Panc1 (cell line): ENCODE measurements at regions not wholly inside any gene's neighbourhood (a gene's known extent, or its start where the extent isn't known, plus 50 kb on each side); places are given as distances from the start of the nearest gene placed in this dataset.

Experiments
- ATAC-seq: fragments of 200-7000 bp; cut with Tn5 transposase; 2 replicates; pipeline ENCODE4 v1.9.1; 2020; ENCODE audit warnings: mild to moderate bottlenecking, moderate library complexity
- BruUV-seq: library from RNA; stranded (reverse); fragments of 400-500 nt; replicated peaks from 2 replicates; lab custom pipeline; 2021; lab: Mats Ljungman, UMichigan
- CTCF ChIA-PET: fragments of 300-600 bp; sonication (Branson Sonifier 250); formaldehyde crosslinking; loops from one replicate; lab custom pipeline; 2022; ENCODE audit warnings: antibody characterized with exemption; lab: Charles Lee
- POLR2A ChIA-PET: fragments of 300-600 bp; sonication (Branson Sonifier 250); formaldehyde crosslinking; loops from one replicate; lab custom pipeline; 2022; ENCODE audit warnings: antibody characterized with exemption; lab: Charles Lee
- DNase-seq: peaks from one replicate; pipeline ENCODE4 v3.0.0-alpha.2; 2010; ENCODE audit warnings: low read depth, low spot score
- H3K27ac ChIP-seq: 2 replicates; pipeline ENCODE4 v1.5.1; 2011; ENCODE audit warnings: mild to moderate bottlenecking, low read length, inconsistent platforms
- H3K27me3 ChIP-seq: fragments of 200-500 bp; sonication (Bioruptor generic); 2 replicates; pipeline ENCODE4 v1.6.0; 2014; ENCODE audit warnings: low read length, inconsistent platforms; ENCODE audit not compliant: control insufficient read depth, insufficient read depth
- H3K36me3 ChIP-seq: fragments of 200-500 bp; sonication (Bioruptor generic); 2 replicates; pipeline ENCODE4 v1.5.1; 2014; ENCODE audit warnings: inconsistent platforms, mild to moderate bottlenecking, low read length, moderate library complexity; ENCODE audit not compliant: control insufficient read depth, insufficient read depth
- H3K4me1 ChIP-seq: 2 replicates; pipeline ENCODE4 v1.5.1; 2011; ENCODE audit warnings: inconsistent platforms, mild to moderate bottlenecking, low read length, moderate library complexity; ENCODE audit not compliant: control insufficient read depth, insufficient read depth
- H3K4me3 ChIP-seq, 2 experiments: 2 replicates each; pipeline ENCODE4 v1.5.1; 2011 to 2012; ENCODE audit warnings: low read depth in 2 of 2, low read length in 2 of 2, mild to moderate bottlenecking in 2 of 2, inconsistent platforms in 1 of 2, moderate library complexity in 1 of 2
- H3K9me3 ChIP-seq: fragments of 200-500 bp; sonication (Bioruptor generic); 2 replicates; pipeline ENCODE4 v1.5.1; 2014; ENCODE audit warnings: low read depth, mild to moderate bottlenecking, inconsistent platforms, low read length, moderate library complexity; ENCODE audit not compliant: control insufficient read depth, insufficient read depth
- CTCF ChIP-seq: fragments of 450-650 bp; IDR thresholded peaks from 2 replicates; pipeline ENCODE4 v1.5.1; 2017; ENCODE audit warnings: mild to moderate bottlenecking
- POLR2AphosphoS5 ChIP-seq: IDR thresholded peaks from 2 replicates; pipeline ENCODE4 v1.6.1; 2012; ENCODE audit warnings: mild to moderate bottlenecking, low read depth, low read length, moderate library complexity
- SIN3A ChIP-seq: IDR thresholded peaks from 2 replicates; pipeline ENCODE4 v1.6.1; 2012; ENCODE audit warnings: low read depth, mild to moderate bottlenecking, low read length, moderate library complexity, borderline replicate concordance; ENCODE audit not compliant: insufficient read depth
- TCF7L2 ChIP-seq: IDR thresholded peaks from 2 replicates; pipeline ENCODE4 v1.6.1; 2011; ENCODE audit warnings: mild to moderate bottlenecking, low read depth, low read length, inconsistent platforms
- in situ Hi-C: cut with HindIII; loops from 2 replicates; pipeline ENCODE4 v1.10.0; 2016; ENCODE audit warnings: low sequenced_read_pairs, low pct_unique_long_range_greater_than_20kb
- intact Hi-C: fragments of 100-400 bp; cut with micrococcal nuclease; formaldehyde crosslinking; loops from one replicate; pipeline ENCODE4 v1.10.0; 2022; ENCODE audit not compliant: unreplicated experiment
- TF ChIP-seq, protein P1 (sequence below), 2 experiments: IDR thresholded peaks; 2 replicates each; pipeline ENCODE4 v1.6.1; 2011 to 2012; ENCODE audit warnings: low read depth in 2 of 2, control low read depth in 1 of 2, low read length in 1 of 2, mild to moderate bottlenecking in 1 of 2, moderate library complexity in 1 of 2; ENCODE audit not compliant: insufficient read depth in 1 of 2

- intact Hi-C loops (no loop called here), in situ Hi-C loops (no loop called here)
- H3K27me3 ChIP-seq, result no peaks in the 10 kb centered on the region
- H3K27ac ChIP-seq, result no peak overlapping the region
- H3K4me1 ChIP-seq, result no peaks in the 10 kb centered on the region
- ChIA-PET POLR2A (no interaction called here), CTCF (no interaction called here)
- no TSS peak for BruUV-seq
- no peaks in the 10 kb centered on the region for H3K9me3 ChIP-seq
- ATAC-seq (no peak), DNase-seq (no peak)
- TF ChIP-seq, protein P1, sequence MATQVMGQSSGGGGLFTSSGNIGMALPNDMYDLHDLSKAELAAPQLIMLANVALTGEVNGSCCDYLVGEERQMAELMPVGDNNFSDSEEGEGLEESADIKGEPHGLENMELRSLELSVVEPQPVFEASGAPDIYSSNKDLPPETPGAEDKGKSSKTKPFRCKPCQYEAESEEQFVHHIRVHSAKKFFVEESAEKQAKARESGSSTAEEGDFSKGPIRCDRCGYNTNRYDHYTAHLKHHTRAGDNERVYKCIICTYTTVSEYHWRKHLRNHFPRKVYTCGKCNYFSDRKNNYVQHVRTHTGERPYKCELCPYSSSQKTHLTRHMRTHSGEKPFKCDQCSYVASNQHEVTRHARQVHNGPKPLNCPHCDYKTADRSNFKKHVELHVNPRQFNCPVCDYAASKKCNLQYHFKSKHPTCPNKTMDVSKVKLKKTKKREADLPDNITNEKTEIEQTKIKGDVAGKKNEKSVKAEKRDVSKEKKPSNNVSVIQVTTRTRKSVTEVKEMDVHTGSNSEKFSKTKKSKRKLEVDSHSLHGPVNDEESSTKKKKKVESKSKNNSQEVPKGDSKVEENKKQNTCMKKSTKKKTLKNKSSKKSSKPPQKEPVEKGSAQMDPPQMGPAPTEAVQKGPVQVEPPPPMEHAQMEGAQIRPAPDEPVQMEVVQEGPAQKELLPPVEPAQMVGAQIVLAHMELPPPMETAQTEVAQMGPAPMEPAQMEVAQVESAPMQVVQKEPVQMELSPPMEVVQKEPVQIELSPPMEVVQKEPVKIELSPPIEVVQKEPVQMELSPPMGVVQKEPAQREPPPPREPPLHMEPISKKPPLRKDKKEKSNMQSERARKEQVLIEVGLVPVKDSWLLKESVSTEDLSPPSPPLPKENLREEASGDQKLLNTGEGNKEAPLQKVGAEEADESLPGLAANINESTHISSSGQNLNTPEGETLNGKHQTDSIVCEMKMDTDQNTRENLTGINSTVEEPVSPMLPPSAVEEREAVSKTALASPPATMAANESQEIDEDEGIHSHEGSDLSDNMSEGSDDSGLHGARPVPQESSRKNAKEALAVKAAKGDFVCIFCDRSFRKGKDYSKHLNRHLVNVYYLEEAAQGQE (IDR thresholded peaks at IDR 0.05; ENCODE audit: insufficient read depth in 1 of 2, low read depth in 2 of 2, low read length in 1 of 2), result no peak
- TF ChIP-seq CTCF (no peak), TCF7L2 (peak; percentile 79), POLR2AphosphoS5 (no peak), SIN3A (no peak)
- H3K4me3 ChIP-seq, result no peak overlapping the region
- no peaks in the 10 kb centered on the region for H3K36me3 ChIP-seq
These were observed 212.5 kb upstream of the CELF2 start for GRCh38 chr10:10804998-10805740.

DNA sequence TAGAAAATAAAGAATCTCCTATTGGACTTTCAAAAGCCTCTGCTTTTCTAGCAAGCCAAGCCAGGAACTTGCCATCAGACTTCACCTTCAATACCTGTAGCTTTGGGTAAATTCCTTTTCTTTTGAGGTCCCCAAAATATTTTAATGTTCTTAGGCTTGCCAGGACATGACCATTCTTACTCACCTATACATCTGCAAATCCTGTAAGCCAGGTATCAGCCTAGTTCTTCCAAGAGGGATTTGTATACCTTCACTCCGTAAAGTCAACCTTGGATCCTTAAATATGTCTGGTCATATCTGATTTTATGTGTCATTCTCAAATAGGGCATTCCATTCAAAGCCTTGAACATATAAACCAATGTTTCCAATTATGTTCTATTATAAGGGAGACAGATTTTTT, 210.6 kb upstream of the CELF2 start:
- Histone ChIP-seq H3K36me3 (no peaks in the 10 kb centered on the region), H3K4me3 (no peak overlapping the region), H3K9me3 (no peaks in the 10 kb centered on the region), H3K4me1 (no peaks in the 10 kb centered on the region), H3K27ac (no peak overlapping the region), H3K27me3 (no peaks in the 10 kb centered on the region)
- ATAC-seq (no peak), DNase-seq (no peak)
- in situ Hi-C loops, result no loop called here
- ChIA-PET POLR2A (no interaction called here), CTCF (no interaction called here)
- no TSS peak for BruUV-seq
- intact Hi-C loops, result no loop called here
- TF ChIP-seq CTCF, result no peak
- TF ChIP-seq, protein P1 (IDR thresholded peaks at IDR 0.05; ENCODE audit: insufficient read depth in 1 of 2, low read depth in 2 of 2, low read length in 1 of 2), result no peak
